Activated T-cell treated with anti-CD3 and anti-CD28 coated beads, Interleukin-2, amount 50 U/mL, for 72 hours (primary cell): ENCODE measurements at regions not wholly inside any gene's neighbourhood (a gene's known extent, or its start where the extent isn't known, plus 50 kb on each side); places are given as distances from the start of the nearest gene placed in this dataset.
"Not testable (repeated sequence)": the region's sequence is repeated elsewhere in the genome, so short reads cannot be mapped to it uniquely, and the experiment has no call there.

Source experiments
- ATAC-seq, 2 donors: fragments of 150-1000 bp; cut with Tn5 transposase; replicated peaks in 1 of 2; 2 replicates each; pipeline ENCODE4 v1.10.0; 2021; ENCODE audit warnings: moderate library complexity in 2 of 2, mild to moderate bottlenecking in 1 of 2
- DNase-seq, 2 donors: peaks; one replicate each; pipeline ENCODE4 v3.0.0; 2021 to 2022; ENCODE audit warnings: mixed read lengths in 1 of 2
- H3K27ac Mint-ChIP-seq: one replicate; pipeline ENCODE4 v1.8.0; 2022; ENCODE audit warnings: mild to moderate bottlenecking, moderate library complexity, mixed read lengths
- H3K27me3 Mint-ChIP-seq: one replicate; pipeline ENCODE4 v1.8.0; 2022; ENCODE audit warnings: low read depth, mixed read lengths
- H3K36me3 Mint-ChIP-seq, 2 donors: one replicate each; pipeline ENCODE4 v1.8.0; 2022; ENCODE audit warnings: mixed read lengths in 2 of 2, mild to moderate bottlenecking in 1 of 2; ENCODE audit not compliant: insufficient read depth in 2 of 2
- H3K4me1 Mint-ChIP-seq: one replicate; pipeline ENCODE4 v1.8.0; 2022; ENCODE audit warnings: low read depth, mixed read lengths
- H3K4me3 Mint-ChIP-seq, 2 donors: one replicate each; pipeline ENCODE4 v1.8.0; 2022; ENCODE audit warnings: mild to moderate bottlenecking in 2 of 2, mixed read lengths in 2 of 2, moderate library complexity in 2 of 2
- H3K9me3 Mint-ChIP-seq, 2 donors: one replicate each; pipeline ENCODE4 v1.8.0; 2022; ENCODE audit warnings: mixed read lengths in 2 of 2

DNA sequence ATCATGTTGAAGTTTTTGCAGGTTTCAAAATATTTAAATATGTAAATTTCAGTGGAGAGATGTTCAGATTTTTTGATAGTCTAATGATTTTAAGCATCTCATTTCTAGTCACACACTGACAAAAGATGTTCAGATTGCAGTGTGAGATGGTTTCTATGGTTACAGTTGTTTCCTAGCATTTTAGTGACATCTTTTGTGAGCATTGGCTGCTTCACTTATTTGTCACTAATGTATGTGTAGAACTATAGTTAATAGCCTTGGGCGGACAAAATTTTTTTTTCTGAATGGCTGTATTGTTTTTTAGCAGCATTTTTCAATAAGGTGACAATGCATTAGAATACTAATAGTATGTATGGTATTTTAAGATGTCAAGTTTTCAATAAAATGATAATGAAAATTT, 315.6 kb upstream of the PRKD1 start:
- Mint-ChIP-seq H3K4me3 (no peak overlapping the region), H3K9me3 (peaks cover 1 to 2% of the 10 kb centered on the region in 2 donors), H3K36me3 (no peaks in the 10 kb centered on the region), H3K27ac (no peak overlapping the region), H3K4me1 (no peaks in the 10 kb centered on the region), H3K27me3 (no peaks in the 10 kb centered on the region)
- DNase-seq, result no peak
- no peak for ATAC-seq

- no peak overlapping the region for H3K4me3 Mint-ChIP-seq
- ATAC-seq (no peak), DNase-seq (no peak)
- H3K4me1 Mint-ChIP-seq, result no peaks in the 10 kb centered on the region
- no peaks in the 10 kb centered on the region for H3K36me3 Mint-ChIP-seq
- H3K27me3 Mint-ChIP-seq, result no peaks in the 10 kb centered on the region
- peaks cover 1 to 2% of the 10 kb centered on the region in 2 donors for H3K9me3 Mint-ChIP-seq
- no peak overlapping the region for H3K27ac Mint-ChIP-seq
Measured at GRCh38 chr14:30243805-30244204, 315.2 kb upstream of the G2E3 start.

- H3K27ac Mint-ChIP-seq, H3K4me3 Mint-ChIP-seq, H3K36me3 Mint-ChIP-seq, H3K4me1 Mint-ChIP-seq, DNase-seq, H3K9me3 Mint-ChIP-seq, ATAC-seq, H3K27me3 Mint-ChIP-seq: not testable (repeated sequence)
Measured at GRCh38 chr14:30244348-30244747, 314.6 kb upstream of the G2E3 start.

DNA sequence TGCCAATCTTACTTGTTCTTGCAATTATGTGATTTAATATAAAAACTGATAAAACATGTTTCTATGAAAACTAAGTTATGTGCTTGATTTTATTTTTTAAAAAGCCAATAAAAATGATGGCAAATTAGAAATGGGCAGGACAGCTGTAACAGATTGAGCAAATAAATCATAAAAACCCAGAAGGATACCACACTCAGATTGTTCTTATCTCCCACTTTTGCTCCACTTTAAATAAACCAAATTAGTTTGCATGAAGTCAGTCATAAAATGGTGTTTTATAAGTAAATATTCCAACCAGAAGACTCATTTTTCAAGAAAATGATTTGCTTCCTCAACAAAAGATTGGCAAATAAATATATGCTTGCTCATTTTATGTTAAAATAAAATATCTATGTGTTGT, 307.9 kb upstream of the G2E3 start:
- Mint-ChIP-seq H3K27me3 (no peaks in the 10 kb centered on the region), H3K9me3 (peaks cover 2% of the 10 kb centered on the region in 2 donors), H3K4me3 (no peak overlapping the region), H3K27ac (no peak overlapping the region), H3K36me3 (peaks cover 0 to under 1% of the 10 kb centered on the region in 2 donors), H3K4me1 (no peaks in the 10 kb centered on the region)
- DNase-seq (no peak), ATAC-seq (no peak)

DNA sequence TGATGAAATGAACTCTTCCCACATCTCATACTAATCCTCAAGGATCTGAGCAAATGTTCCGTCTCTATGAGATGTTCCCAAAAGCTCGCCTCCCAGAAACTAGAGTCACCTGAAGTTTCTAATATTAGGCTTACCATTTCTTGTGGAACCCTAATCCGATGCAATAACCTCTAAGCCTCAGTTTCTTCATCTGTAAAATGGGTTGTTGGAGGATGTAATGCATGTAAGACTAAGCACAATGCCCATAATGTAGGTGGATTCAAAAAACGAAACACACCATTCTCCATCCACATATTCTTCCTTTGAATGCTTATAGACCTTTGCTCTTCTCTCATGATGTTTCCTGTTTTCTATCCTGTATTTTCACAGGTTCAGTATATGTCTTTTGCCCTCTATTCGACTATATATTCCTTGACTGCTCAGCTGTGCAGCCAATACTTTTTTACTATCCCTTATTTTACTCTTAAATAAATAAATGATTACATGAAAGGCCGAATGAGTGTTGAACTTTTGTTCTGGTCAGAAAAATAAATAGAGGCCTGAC, 307.3 kb upstream of the G2E3 start:
- no peaks in the 10 kb centered on the region for H3K27me3 Mint-ChIP-seq
- DNase-seq (no peak), ATAC-seq (no peak)
- H3K4me1 Mint-ChIP-seq, result no peaks in the 10 kb centered on the region
- no peak overlapping the region for H3K4me3 Mint-ChIP-seq
- H3K27ac Mint-ChIP-seq, result no peak overlapping the region
- H3K36me3 Mint-ChIP-seq, result peaks cover 0 to 2% of the 10 kb centered on the region in 2 donors
- H3K9me3 Mint-ChIP-seq, result peaks cover 3 to 6% of the 10 kb centered on the region in 2 donors

GRCh38 chr14:30252151-30252550, 306.8 kb upstream of the G2E3 start:
- Mint-ChIP-seq H3K36me3 (peaks cover 0 to 2% of the 10 kb centered on the region in 2 donors), H3K27ac (no peak overlapping the region), H3K27me3 (no peaks in the 10 kb centered on the region), H3K4me1 (no peaks in the 10 kb centered on the region), H3K9me3 (peaks cover 3 to 6% of the 10 kb centered on the region in 2 donors), H3K4me3 (no peak overlapping the region)
- DNase-seq (no peak), ATAC-seq (no peak)

GRCh38 chr14:30252783-30253674, 305.9 kb upstream of the G2E3 start:
- Mint-ChIP-seq H3K36me3 (peaks cover 0 to 2% of the 10 kb centered on the region in 2 donors), H3K4me1 (no peaks in the 10 kb centered on the region), H3K27me3 (no peaks in the 10 kb centered on the region), H3K27ac (no peak overlapping the region), H3K9me3 (peaks cover 6% of the 10 kb centered on the region in 2 donors), H3K4me3 (no peak overlapping the region)
- ATAC-seq (no peak), DNase-seq (no peak)

GRCh38 chr14:30256627-30257026, 302.3 kb upstream of the G2E3 start:
- peaks cover 6% of the 10 kb centered on the region in 2 donors for H3K9me3 Mint-ChIP-seq
- H3K27me3 Mint-ChIP-seq, result no peaks in the 10 kb centered on the region
- no peak for ATAC-seq
- peaks cover 0 to 2% of the 10 kb centered on the region in 2 donors for H3K36me3 Mint-ChIP-seq
- no peak for DNase-seq
- no peaks in the 10 kb centered on the region for H3K4me1 Mint-ChIP-seq
- H3K4me3 Mint-ChIP-seq, result no peak overlapping the region
- H3K27ac Mint-ChIP-seq, result no peak overlapping the region

DNA sequence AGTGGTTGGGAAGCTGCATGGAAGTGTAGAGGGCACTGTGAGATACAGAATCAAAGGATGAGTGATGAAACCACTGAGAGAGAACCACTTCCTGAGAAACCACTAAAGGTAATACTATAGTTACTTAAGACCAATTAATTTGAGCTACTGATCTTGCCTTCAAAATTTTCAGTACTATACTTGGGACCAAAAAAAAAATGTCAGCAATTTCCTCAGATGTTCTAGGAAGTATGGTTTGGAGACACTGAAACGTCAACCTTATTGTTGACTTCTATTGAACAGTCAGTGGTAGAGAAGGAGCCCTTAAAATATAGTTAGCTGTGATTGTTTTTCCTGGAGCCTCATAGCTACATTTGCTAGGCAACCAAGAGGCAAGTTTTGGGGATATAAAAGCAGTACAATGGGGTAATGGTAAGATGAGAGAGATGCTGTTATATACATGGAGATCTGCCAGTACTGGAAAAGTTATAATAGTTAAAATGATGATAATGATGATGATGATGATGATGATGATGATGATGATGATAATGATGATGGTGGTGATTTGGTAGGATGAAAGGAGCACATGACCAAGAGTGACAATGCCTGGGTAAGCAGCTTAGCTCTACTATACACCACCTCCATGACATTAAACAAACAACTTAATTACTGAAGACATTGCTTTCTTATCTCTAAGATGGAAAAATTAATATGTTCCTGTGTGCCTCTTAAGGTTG, 300.9 kb upstream of the G2E3 start:
- no peaks in the 10 kb centered on the region for H3K4me1 Mint-ChIP-seq
- ATAC-seq, result no peak
- peaks cover 5% of the 10 kb centered on the region in 2 donors for H3K9me3 Mint-ChIP-seq
- H3K27ac Mint-ChIP-seq, result no peak overlapping the region
- peaks cover 0 to 2% of the 10 kb centered on the region in 2 donors for H3K36me3 Mint-ChIP-seq
- H3K4me3 Mint-ChIP-seq, result no peak overlapping the region
- H3K27me3 Mint-ChIP-seq, result no peaks in the 10 kb centered on the region
- DNase-seq, result no peak

DNA sequence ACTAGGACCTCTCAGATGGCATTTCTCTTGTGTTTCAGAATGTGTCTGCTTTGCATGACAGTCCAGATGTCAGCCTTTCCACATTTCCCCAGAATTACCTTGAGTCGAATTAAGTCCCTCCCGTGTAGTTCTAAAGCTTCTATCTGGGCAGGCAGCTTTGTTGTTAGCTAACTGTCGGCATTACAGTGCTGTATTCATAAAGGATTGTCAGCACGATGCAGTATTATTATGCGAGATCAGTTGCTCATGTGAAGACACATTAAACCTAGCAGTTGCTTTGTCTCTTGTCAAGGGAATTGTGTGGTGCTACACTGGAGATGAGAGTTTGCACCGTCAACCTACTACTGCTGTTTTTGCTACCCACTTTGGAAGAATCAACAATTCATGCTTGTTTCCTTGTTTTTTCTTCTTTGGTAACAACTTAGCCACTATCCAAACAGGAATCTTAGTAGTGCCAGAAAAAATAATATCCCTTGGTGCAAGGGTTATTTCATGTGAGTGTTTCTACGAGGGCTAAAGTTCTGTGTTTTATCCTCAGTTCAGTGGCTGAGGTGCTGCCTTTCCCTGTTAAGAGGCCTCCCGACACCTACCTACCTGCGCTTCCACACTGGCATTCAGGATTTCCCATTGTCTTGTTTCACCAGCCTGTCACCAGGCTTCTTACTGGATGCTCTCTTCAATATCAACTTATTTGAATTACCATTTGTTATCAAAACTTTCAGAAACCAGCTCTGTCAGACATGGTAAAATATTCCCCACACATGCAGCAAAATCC, 297.9 kb upstream of the G2E3 start:
- Mint-ChIP-seq H3K9me3 (peaks cover 4% of the 10 kb centered on the region in 2 donors), H3K27me3 (no peaks in the 10 kb centered on the region), H3K4me3 (no peak overlapping the region), H3K27ac (no peak overlapping the region), H3K36me3 (peaks cover 0 to 2% of the 10 kb centered on the region in 2 donors), H3K4me1 (no peaks in the 10 kb centered on the region)
- ATAC-seq (no peak), DNase-seq (no peak)

DNA sequence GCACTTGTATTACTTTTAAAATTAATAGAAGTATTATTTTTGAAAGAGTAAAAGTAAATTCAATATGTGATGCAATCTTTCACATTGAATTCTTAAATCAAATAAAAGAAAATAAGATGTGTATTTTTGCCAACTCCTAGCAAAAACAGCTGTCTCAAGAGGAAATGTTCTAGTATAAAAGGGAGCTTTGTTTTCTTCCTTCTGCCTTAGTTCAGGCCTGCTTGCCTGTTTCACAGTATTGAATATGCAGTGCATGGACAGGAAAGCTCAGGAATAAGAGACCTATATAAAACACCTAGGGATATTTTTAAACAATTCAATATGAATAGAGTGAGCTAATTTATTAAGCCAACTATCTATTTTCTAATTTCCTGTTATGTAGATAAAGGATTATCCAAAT, 294.8 kb upstream of the G2E3 start:
- Mint-ChIP-seq H3K27me3 (peaks cover 5% of the 10 kb centered on the region), H3K9me3 (no peaks in the 10 kb centered on the region), H3K36me3 (no peaks in the 10 kb centered on the region), H3K4me1 (no peaks in the 10 kb centered on the region), H3K4me3 (no peak overlapping the region), H3K27ac (no peak overlapping the region)
- ATAC-seq (no peak), DNase-seq (no peak)

DNA sequence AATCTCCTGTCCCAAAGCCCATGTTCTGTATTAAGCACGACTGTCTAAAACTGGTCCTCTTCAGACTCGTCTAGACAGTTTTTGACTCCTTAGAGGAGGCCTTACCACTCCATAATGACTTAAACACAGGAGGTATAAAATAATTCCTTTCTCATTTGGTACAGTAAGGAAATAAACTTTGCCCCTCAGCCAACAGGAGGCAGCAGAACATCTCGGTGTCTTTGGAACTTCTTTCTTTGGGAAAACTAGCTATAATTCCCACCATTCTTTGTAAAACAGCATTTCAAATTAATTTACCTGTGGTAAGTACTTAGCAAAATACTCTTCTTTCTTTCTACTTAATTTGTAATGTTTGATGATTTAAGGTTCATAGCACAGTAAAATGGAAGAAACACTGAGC, 292.7 kb upstream of the G2E3 start:
- Mint-ChIP-seq H3K27me3 (peaks cover 12% of the 10 kb centered on the region), H3K4me3 (no peak overlapping the region), H3K27ac (no peak overlapping the region), H3K36me3 (no peaks in the 10 kb centered on the region), H3K4me1 (peaks cover 8% of the 10 kb centered on the region), H3K9me3 (peaks cover 0 to 4% of the 10 kb centered on the region in 2 donors)
- no peak for DNase-seq
- no peak for ATAC-seq

GRCh38 chr14:30267141-30267540, 291.8 kb upstream of the G2E3 start:
- no peak overlapping the region for H3K27ac Mint-ChIP-seq
- no peaks in the 10 kb centered on the region for H3K36me3 Mint-ChIP-seq
- H3K4me3 Mint-ChIP-seq, result no peak overlapping the region
- peaks cover 0 to 4% of the 10 kb centered on the region in 2 donors for H3K9me3 Mint-ChIP-seq
- no peak for ATAC-seq
- no peak for DNase-seq
- H3K27me3 Mint-ChIP-seq, result peaks cover 12% of the 10 kb centered on the region
- peaks cover 8% of the 10 kb centered on the region for H3K4me1 Mint-ChIP-seq
